GM18873 (cell line): ENCODE measurements at regions not wholly inside any gene's neighbourhood (a gene's known extent, or its start where the extent isn't known, plus 50 kb on each side); places are given as distances from the start of the nearest gene placed in this dataset.

Experiments used
- ATAC-seq: cut with Tn5 transposase; IDR thresholded peaks from one replicate; pipeline ENCODE4 v1.9.1; 2021; ENCODE audit warnings: mild to moderate bottlenecking, moderate library complexity, moderate number of reproducible peaks; ENCODE audit not compliant: unreplicated experiment, low FRiP score

DNA sequence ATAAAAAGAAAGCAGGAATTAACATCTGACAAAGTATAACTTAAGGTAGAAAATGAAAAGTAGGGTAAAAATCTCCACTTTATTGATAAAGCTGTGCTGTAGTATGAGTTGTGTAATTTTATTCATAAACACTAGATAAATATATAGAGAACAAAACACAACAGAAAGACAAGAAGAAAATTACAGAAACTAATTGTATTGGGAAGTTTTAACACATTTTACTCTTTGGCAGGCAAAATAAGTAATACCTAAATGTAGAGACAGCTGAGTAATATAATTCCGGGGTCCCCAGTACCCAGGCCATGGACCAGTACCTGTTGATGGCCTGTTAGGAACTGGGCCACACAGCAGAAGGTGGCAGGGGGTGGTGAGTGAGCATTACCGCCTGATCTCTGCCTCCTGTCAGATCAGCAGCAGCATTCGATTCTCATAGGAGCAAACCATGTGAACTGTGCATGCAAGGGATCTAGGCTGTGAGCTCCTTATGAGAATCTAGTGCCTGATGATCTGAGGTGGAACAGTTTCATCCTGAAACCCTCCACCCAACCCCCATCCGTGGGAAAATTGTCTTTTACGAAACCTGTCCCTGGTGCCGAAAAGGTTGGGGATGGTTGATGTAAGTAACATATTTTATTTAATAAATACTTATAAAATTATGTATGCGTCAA, 84.4 kb upstream of the ETV6 start:
- no peak for ATAC-seq

DNA sequence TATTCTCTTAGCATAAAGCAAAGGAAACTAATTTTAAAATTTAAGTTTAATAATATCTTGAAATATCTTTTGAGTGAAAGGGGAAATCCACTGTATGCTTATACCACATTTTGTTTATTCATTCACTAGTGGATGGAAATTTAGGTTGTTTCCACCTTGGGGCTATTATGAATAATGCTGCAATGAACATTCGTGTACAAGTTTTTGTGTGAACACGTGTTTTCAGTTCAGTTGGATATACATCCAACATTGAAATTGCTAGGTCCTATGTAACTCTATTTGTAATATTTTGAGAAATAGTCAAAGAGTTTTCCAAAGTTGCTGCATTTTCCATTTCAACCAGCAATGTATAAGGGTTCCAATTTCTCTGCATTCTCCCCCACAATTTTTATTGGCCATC, 83.7 kb upstream of the ETV6 start:
- no peak for ATAC-seq

DNA sequence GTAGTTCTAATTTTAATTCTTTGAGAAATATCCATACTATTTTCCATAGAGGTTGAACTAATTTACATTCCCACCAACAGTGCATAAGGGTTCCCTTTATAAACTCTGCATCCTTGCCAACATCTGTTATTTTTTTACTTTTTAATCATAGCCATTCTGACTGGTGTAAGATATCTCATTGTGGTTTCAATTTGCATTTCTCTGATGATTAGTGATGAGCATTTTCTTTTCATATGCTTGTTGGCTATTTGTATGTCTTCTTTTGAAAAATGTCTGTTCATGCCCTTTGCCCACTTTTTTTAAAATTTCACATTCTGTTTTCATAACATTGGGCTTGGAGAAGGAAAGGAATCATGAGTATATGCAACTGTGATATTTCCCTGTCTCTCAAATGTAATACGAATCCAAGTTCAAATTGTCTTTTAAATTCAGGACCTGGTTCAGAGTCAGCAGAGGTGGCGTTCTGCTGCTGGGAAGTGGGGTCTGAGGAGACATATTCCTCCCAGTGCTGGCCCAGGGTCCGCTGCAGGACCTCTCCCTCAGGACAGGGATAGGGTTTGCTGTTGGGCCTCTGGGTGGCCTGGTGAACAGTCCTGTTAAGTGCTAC, 81.2 kb upstream of the ETV6 start:
- no peak for ATAC-seq

DNA sequence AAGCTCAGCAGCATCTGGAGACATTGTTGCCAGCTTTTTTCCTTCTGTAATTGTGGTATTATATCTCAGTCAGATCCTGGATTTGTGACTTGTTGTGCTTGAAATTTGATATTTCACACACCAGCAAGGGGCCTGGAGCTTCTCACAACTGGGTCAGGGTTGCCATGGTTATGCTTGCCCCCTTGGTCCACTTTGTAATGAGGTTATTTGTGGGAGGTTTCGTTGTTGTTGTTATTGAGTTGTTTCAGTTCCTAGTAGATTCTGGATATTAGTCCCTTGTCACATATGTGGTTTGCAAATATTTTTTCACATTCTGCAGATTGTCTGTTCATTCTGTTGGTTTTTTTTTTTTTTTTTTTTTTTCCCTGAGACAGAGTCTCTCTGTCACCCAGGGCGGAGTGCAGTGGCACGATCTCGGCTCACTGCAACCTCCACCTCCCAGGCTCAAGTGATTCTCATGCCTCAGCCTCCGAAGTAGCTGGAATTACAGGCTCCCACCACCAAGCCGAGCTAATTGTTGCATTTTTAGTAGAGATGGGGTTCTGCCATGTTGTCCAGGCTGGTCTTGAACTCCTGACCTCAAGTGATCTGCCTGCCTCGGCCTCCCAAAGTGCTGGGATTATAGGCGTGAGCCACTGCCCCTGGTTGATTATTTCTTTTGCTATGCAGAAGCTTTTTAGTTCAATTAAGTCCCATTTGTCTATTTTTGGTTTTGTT, 80.6 kb upstream of the ETV6 start:
- peak; percentile 92 for ATAC-seq

DNA sequence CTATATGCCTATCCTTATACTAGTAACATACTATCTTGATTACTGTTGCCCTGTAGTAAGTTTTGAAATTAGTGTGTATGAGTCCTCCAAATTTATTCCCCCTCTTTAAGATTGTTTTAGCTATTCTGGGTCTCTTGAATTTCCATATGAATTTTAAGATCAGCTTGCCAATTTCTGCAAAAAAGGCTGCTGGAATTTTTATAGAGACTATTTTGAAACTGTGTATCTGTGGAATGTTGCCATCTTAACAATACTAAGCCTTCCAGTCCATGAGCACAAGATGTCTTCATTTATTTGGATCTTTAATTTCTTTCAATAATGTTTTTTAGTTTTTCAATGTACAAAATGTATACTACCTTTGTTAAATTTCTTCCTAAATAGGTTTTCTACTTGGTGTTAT, 79.8 kb upstream of the ETV6 start:
- no peak for ATAC-seq

DNA sequence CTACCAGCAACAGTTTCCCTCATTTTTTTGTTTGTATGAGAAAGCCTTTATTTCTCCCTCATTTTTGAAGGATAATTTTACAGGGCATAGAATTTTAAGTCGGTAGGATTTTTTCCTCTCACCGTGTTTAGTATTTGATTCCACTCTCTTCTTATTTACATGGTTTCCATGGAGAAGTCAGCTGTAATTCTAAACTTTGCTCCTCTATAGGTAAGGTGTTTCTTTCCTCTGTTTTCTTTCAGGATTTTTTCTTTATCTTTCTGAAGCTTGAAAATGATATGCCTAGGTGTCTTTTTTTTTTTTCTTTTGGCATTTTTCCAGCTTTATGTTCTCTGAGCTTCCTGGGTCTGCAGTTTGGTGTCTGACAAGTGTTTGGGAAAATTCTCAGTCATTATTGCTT, 75.6 kb upstream of the ETV6 start:
- ATAC-seq, result no peak

DNA sequence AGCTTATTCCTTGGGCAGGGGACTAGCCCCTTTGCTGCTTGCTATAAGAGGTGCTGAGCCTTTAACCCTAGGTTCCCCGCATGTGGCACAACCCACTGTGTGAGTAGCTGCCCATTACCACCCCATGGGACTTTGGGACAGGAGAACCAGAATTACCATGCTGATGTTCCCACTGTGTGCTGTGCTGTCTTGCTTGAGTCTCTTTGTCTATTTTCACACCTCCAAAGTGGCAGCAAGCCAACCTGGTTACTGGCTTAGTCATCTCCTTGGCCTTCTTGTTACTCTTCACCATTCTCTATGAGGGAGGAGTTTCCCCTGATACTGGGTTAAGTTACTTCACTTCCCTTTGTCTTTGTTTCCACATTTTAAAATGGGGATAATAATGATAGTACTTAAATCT, 73.4 kb upstream of the ETV6 start:
- no peak for ATAC-seq

DNA sequence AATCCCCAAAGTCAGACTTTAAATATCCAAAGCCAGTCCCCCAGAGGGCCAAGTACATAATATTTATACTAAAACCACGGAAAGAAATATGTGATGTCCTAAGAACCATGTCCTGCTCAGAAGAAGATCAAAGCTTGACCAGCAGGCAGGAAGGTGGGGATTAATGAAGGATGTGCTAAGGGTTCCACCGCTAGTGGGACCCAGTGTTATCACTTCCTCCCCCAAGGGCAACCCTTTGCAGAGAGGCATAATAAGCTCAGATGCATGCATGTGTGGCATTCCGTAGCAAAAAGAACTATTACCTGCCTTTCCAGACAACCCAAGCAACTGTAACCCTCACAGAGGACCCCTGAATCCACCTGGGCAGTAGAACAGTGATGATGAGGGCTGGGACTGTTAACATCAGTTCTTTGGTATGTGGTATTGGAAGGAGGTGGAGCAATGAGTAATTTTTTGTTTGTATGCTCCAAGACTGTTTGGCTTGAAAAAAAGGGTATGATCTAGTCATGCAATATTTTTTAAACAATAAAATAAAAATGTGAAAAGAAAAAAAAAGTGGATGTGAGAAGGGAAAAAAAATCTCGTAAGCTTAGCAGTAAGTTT, 71.7 kb upstream of the ETV6 start:
- no peak for ATAC-seq

DNA sequence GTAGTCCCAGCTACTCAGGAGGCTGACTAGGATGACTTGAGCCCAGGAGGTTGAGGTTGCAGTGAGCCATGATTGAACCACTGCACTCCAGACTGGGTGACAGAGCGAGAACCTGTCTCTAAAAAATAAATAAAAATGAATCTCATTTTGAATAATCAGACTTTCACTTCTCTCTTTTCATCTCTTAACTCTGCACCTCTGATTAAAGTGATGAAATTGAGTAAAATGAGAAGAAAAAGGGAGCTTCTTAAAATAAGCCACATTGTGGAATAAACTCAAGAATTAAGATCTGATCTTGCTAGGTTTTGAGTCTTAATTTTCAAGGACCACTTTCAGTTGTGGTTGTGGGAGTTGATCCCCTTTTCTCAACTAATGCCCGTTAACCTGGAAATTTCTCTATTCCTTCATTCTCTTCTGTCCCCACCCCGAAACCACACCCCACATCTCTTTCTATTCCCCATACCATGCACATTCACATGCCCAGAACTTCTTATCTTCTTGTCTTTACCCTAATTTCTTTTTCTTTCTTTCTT, 70.9 kb upstream of the ETV6 start:
- ATAC-seq, result peak; percentile 53

DNA sequence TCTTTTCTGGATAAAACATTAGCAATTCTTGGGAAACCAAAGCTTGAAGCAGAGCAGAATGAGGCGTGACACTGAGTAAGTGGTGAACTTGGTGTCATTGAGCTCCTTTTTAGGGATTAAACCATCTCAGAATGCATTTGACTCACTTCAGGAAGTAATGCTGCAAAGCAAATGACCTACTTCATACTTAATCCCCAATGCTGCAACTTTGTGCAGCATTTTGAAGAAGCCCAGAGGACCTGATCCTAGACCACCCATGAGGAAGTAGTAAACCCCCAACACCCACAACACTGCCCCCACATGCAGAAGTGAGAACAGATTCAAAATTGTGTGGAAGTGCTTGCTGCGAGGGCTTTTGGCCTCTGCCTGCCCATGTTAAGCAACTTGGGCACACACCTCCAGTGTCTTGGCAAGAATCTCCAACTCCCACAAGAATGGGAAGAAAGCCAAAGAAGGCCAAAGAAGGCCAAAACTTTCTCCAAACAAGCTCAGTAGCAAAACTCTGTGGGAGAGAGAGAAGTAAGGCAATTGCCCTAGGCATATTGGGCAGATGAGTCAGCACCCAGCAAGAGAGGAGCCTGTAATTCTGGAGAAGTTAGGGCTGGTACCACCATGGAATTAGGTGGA, 69.2 kb upstream of the ETV6 start:
- ATAC-seq, result no peak

DNA sequence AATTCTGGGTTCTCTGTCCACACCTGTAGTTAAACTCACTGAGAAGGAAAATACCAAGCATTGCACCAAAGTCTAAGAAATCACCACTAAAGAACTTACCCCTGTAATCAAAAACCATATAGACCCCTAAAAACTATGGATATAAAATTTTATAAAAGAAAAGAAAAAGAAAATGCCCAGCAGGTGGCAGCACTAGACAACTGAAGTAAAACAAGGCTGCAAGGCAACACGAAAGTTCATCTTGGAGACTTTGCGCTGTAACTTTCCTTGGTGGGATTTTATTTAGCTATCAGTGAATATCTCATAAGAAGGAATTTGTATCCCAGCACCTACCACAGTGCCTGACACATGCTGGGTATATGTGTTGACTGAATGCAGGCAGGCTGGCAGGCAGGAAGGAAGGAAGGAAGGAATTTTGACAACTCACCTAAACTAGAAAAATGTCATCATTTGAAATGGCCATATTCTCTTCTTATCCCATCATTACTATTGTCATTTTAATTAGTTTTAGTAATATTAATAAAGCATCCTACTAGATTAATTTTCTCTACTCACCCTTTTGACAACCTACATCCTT, 68.2 kb upstream of the ETV6 start:
- no peak for ATAC-seq

DNA sequence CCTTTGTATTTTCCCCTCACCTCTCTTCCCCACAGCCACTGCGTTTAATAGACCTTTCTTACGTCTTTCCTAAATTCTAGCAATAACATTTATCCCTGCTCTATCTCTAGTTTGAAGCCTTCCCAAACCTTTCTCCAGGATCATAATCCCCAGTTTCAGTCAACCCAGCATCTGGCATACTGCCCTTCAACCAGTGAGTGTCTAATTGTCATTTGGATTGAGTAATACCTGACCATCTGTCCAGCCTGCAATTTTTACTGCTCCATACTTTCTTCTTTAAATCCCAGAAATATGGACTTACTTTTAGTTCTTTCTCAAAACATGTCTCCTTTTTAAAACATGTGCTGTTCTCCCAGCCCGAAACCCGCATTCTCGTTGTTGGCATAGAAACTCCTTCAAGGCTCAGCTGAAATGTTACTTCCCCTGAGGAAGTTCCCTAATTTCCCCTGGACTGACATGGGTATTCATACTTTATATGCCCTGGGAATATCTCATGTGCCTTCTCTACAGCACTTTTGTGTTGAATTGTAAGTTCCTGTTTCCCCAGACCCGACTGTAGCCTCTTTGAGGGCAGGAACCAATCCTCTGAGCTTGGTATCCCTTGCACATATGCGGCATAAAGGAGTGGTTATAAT, 65.1 kb upstream of the ETV6 start:
- no peak for ATAC-seq

DNA sequence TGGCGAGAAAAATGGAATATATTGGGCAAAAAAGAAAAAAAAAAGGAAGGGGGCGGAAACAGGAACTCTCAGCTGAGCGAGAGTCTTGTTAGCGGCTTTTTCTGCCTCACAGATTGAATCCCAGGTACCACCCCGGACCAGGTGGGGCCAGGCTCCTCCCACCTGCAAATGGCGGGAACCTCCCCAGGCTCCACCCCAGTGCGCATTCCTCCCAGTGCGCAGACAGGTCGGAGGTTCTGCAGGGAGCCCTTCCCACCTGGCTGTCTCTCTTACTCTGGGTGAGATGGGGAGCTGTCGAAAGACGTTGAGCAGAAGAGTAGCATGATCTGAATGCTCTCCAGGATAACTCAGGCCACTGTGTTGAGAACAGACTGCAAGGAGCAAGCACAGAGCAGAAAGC, 57.0 kb upstream of the ETV6 start:
- ATAC-seq, result no peak

DNA sequence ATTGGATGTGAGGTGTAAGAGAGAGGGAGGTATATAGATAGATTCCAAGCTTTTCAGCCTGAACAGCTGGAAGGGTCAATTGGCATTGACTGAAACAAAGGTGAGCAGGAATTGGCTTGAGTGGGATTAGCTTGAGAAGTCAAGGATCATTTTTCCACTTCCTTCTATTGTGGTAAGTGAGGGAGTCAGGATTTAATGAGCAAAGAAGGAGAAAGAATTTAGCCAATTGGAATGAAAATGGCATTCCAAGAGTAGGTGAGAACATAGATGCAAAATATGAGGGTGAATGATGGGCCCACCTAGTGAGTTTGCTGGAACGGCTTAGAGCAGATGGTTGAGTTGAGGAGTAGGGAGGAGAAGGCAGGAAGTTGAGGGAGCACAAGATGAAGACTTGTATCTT, 56.5 kb upstream of the ETV6 start:
- ATAC-seq, result no peak

DNA sequence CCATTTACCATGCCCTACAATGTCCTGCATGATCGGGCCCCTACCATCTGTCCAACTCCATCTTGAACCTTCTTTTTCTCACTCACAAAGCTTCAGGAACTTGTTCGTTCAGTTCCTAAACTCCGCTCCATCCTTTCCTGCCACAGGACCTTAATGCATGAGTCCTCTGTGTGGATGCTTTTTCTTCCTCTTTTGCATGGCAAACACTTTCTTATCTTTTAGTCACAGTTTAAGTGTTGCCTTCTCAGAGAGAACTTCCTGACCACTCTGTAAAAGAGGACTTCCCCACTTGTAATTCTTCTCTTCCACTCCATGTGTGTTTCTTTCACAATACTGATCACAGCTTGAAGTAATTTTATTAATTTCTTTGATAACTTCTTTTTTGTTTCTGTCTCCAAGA, 54.4 kb upstream of the ETV6 start:
- no peak for ATAC-seq

DNA sequence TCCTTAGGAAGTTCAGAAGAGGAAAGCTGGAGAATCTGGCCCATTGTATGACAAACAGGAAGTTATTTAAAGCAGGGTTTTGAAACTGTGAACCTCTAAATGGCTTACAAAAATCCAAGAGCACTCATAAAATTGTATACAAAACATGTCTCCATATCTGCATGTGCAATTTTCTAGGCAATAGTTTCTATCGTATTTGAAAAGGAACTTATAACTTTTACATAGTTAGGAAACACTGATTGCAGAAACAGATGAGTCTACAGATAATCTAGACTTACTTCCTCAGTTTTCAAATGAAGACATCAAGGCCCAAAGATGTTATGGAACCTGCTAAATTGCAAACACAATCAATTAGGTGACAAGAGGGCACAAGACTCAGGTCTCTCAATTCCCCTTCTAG, 53.3 kb upstream of the ETV6 start:
- ATAC-seq, result no peak

DNA sequence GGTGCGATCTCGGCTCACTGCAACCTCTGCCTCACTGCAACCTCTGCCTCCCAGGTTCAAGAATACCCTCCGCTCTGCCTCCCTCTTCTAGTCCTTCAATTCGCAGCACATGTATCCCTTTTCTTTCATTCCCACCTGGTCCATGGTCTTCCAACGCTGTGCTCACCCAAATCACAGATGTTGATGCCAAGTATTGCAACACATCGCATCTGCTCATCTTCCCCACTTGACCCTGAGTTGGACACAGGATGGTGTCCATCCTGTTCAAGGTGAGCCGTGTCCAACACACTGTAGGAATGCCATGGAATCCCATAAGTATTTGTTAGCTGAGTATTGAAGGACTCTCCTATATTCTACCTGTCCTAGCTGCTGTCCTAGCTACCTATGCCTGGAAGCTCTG, 50.6 kb upstream of the ETV6 start:
- ATAC-seq, result no peak
